Fibroblast of lung (primary cell): ENCODE measurements at regions not wholly inside any gene's neighbourhood (a gene's known extent, or its start where the extent isn't known, plus 50 kb on each side); places are given as distances from the start of the nearest gene placed in this dataset.

ENCODE experiments used
- DNase-seq, 2 donors: peaks; one replicate each; pipeline versions ENCODE4 v3.0.0 to v3.0.0-alpha.2; 2010; ENCODE audit warnings: low read depth in 2 of 2
- H2AFZ ChIP-seq: 2 replicates; pipeline ENCODE4 v1.5.1; 2012; ENCODE audit warnings: low read length, control low read depth, inconsistent platforms
- H3K27ac ChIP-seq: 2 replicates; pipeline ENCODE4 v1.5.1; 2011; ENCODE audit warnings: low read length, control low read depth; ENCODE audit not compliant: insufficient read depth
- H3K27me3 ChIP-seq: 2 replicates; pipeline ENCODE4 v1.5.1; 2011; ENCODE audit warnings: mild to moderate bottlenecking, low read length; ENCODE audit not compliant: control insufficient read depth, insufficient read depth
- H3K36me3 ChIP-seq: 2 replicates; pipeline ENCODE4 v1.5.1; 2011; ENCODE audit warnings: low read length; ENCODE audit not compliant: control insufficient read depth, insufficient read depth
- H3K4me1 ChIP-seq: 2 replicates; pipeline ENCODE4 v1.5.1; 2011; ENCODE audit warnings: low read length; ENCODE audit not compliant: control insufficient read depth, insufficient read depth; ENCODE audit errors: extremely low read depth
- H3K4me2 ChIP-seq: 2 replicates; pipeline ENCODE4 v1.5.1; 2011; ENCODE audit warnings: low read length, control low read depth; ENCODE audit not compliant: insufficient read depth; ENCODE audit errors: extremely low read depth
- H3K4me3 ChIP-seq, 4 experiments: fragments of 200-600 bp in 1 of 4; sonication (generic) in 1 of 4; replicated peaks in 1 of 4; 2 replicates each; pipeline ENCODE4 v1.5.1; 2011 to 2016; ENCODE audit warnings: low read length in 4 of 4, low read depth in 3 of 4, mild to moderate bottlenecking in 3 of 4, control low read depth in 2 of 4, inconsistent platforms in 1 of 4, mixed read lengths in 1 of 4; ENCODE audit not compliant: insufficient read depth in 1 of 4; ENCODE audit errors: control extremely low read depth in 1 of 4
- H3K79me2 ChIP-seq: 2 replicates; pipeline ENCODE4 v1.5.1; 2012; ENCODE audit warnings: mild to moderate bottlenecking, low read length, inconsistent platforms; ENCODE audit not compliant: control insufficient read depth, insufficient read depth
- H3K9ac ChIP-seq: 2 replicates; pipeline ENCODE4 v1.5.1; 2011; ENCODE audit warnings: mild to moderate bottlenecking, low read length, control low read depth; ENCODE audit not compliant: insufficient read depth
- H3K9me3 ChIP-seq: 2 replicates; pipeline ENCODE4 v1.5.1; 2012; ENCODE audit warnings: low read depth, low read length; ENCODE audit not compliant: control insufficient read depth, insufficient read depth
- H4K20me1 ChIP-seq: 2 replicates; pipeline ENCODE4 v1.5.1; 2011; ENCODE audit warnings: low read length; ENCODE audit not compliant: control insufficient read depth, insufficient read depth; ENCODE audit errors: extremely low read depth
- EZH2 ChIP-seq: IDR thresholded peaks from 2 replicates; pipeline ENCODE4 v1.5.1; 2012; ENCODE audit warnings: low read length, control low read depth, mild to moderate bottlenecking; ENCODE audit errors: missing control alignments
- TF ChIP-seq, protein P1 (sequence below), 2 donors: IDR thresholded peaks in 1 of 2; conservative IDR thresholded peaks in 1 of 2; 1 replicate in 1 of 2; 2 replicates in 1 of 2; pipeline ENCODE4 v1.5.1; 2011 to 2012; ENCODE audit warnings: low read length in 2 of 2, control low read depth in 1 of 2, inconsistent platforms in 1 of 2, low read depth in 1 of 2, mild to moderate bottlenecking in 1 of 2

- Histone ChIP-seq H3K9ac (no peak overlapping the region), H3K27ac (no peak overlapping the region), H2AFZ (no peak overlapping the region), H3K27me3 (no peaks in the 10 kb centered on the region), H3K79me2 (no peaks in the 10 kb centered on the region), H3K4me2 (no peak overlapping the region), H3K9me3 (no peaks in the 10 kb centered on the region), H4K20me1 (no peaks in the 10 kb centered on the region), H3K36me3 (no peaks in the 10 kb centered on the region), H3K4me3 (no peak overlapping the region), H3K4me1 (no peaks in the 10 kb centered on the region)
- DNase-seq: no peak
- TF ChIP-seq EZH2: no peak
- TF ChIP-seq, protein P1, sequence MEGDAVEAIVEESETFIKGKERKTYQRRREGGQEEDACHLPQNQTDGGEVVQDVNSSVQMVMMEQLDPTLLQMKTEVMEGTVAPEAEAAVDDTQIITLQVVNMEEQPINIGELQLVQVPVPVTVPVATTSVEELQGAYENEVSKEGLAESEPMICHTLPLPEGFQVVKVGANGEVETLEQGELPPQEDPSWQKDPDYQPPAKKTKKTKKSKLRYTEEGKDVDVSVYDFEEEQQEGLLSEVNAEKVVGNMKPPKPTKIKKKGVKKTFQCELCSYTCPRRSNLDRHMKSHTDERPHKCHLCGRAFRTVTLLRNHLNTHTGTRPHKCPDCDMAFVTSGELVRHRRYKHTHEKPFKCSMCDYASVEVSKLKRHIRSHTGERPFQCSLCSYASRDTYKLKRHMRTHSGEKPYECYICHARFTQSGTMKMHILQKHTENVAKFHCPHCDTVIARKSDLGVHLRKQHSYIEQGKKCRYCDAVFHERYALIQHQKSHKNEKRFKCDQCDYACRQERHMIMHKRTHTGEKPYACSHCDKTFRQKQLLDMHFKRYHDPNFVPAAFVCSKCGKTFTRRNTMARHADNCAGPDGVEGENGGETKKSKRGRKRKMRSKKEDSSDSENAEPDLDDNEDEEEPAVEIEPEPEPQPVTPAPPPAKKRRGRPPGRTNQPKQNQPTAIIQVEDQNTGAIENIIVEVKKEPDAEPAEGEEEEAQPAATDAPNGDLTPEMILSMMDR (conservative IDR thresholded peaks at IDR 0.05 in 1 of 2, IDR thresholded peaks at IDR 0.05 in 1 of 2; ENCODE audit: low read depth in 1 of 2, low read length in 2 of 2): no peak
Measured at GRCh38 chr9:11558043-11558442, 945.2 kb upstream of the PTPRD start.

DNA sequence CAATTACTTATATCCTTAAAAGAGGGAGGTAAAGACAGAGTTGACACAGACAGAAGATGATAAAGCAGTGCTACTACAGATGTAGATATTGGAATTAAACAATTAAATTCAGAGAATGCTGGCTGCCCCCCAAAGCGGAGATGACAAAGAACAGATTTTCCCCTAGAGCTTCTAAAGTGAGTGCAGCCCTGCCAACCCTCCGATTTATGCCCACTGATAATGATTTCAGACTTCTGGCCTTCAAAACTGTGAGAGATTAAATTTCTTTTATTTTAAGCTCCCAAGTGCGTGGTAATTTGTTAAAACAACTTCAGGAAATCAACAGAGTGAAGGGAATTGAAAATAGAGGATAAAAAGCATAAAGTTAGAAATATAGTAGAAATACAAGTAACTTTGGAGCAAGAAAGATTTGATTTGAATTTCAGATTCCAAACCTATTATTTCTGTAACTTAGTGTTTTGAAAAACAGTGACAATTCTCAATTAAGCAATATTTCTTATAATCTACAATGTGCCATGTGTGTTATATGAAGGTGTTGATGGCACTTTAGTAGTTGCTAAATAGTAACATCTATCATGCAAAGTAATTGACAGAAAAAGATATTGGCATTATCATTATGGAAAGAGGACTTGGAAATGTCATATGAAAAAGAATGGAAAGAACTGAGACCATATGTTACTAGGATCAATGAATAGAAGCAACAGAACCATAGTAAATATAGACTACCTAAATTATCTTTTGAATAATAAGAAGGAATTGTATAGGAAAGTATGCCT, 946.4 kb upstream of the PTPRD start:
- H3K27ac ChIP-seq: no peak overlapping the region
- no peaks in the 10 kb centered on the region for H3K9me3 ChIP-seq
- no peaks in the 10 kb centered on the region for H4K20me1 ChIP-seq
- DNase-seq: no peak
- no peaks in the 10 kb centered on the region for H3K27me3 ChIP-seq
- no peaks in the 10 kb centered on the region for H3K4me1 ChIP-seq
- H3K36me3 ChIP-seq: no peaks in the 10 kb centered on the region
- no peak overlapping the region for H3K9ac ChIP-seq
- TF ChIP-seq EZH2: no peak
- TF ChIP-seq, protein P1 (conservative IDR thresholded peaks at IDR 0.05 in 1 of 2, IDR thresholded peaks at IDR 0.05 in 1 of 2; ENCODE audit: low read depth in 1 of 2, low read length in 2 of 2): no peak
- no peak overlapping the region for H3K4me2 ChIP-seq
- H3K79me2 ChIP-seq: no peaks in the 10 kb centered on the region
- H2AFZ ChIP-seq: no peak overlapping the region
- H3K4me3 ChIP-seq: no peak overlapping the region

- TF ChIP-seq, protein P1 (conservative IDR thresholded peaks at IDR 0.05 in 1 of 2, IDR thresholded peaks at IDR 0.05 in 1 of 2; ENCODE audit: low read depth in 1 of 2, low read length in 2 of 2): no peak
- no peak for TF ChIP-seq EZH2
- no peaks in the 10 kb centered on the region for H4K20me1 ChIP-seq
- no peak overlapping the region for H3K27ac ChIP-seq
- H3K4me2 ChIP-seq: no peak overlapping the region
- no peak overlapping the region for H3K9ac ChIP-seq
- no peak overlapping the region for H3K4me3 ChIP-seq
- no peak overlapping the region for H2AFZ ChIP-seq
- no peaks in the 10 kb centered on the region for H3K36me3 ChIP-seq
- no peaks in the 10 kb centered on the region for H3K9me3 ChIP-seq
- no peak for DNase-seq
- H3K27me3 ChIP-seq: no peaks in the 10 kb centered on the region
- H3K79me2 ChIP-seq: no peaks in the 10 kb centered on the region
- H3K4me1 ChIP-seq: no peaks in the 10 kb centered on the region
Measured at GRCh38 chr9:11577522-11577921, 964.7 kb upstream of the PTPRD start.
